Activated naive CD4-positive, alpha-beta T cell treated with anti-CD3 and anti-CD28 coated beads, Interleukin-2, amount 50 U/mL, for 24 hours (primary cell): ENCODE measurements at regions not wholly inside any gene's neighbourhood (a gene's known extent, or its start where the extent isn't known, plus 50 kb on each side); places are given as distances from the start of the nearest gene placed in this dataset.

Experiments used
- H3K27ac Mint-ChIP-seq: one replicate; pipeline ENCODE4 v1.8.0; 2021; ENCODE audit warnings: mild to moderate bottlenecking, mixed read lengths
- H3K27me3 Mint-ChIP-seq: one replicate; pipeline ENCODE4 v1.8.0; 2021; ENCODE audit warnings: mixed read lengths
- H3K36me3 Mint-ChIP-seq: one replicate; pipeline ENCODE4 v1.8.0; 2021; ENCODE audit warnings: mixed read lengths
- H3K4me1 Mint-ChIP-seq: one replicate; pipeline ENCODE4 v1.8.0; 2021; ENCODE audit warnings: mixed read lengths
- H3K4me3 Mint-ChIP-seq: one replicate; pipeline ENCODE4 v1.8.0; 2021; ENCODE audit warnings: mild to moderate bottlenecking, mixed read lengths
- H3K9me3 Mint-ChIP-seq: one replicate; pipeline ENCODE4 v1.8.0; 2021; ENCODE audit warnings: mixed read lengths

GRCh38 chr3:135911110-135911509 is 54.4 kb upstream of the PPP2R3A start:
- Mint-ChIP-seq H3K4me1 (no peaks in the 10 kb centered on the region), H3K9me3 (no peaks in the 10 kb centered on the region), H3K27ac (no peak overlapping the region), H3K4me3 (no peak overlapping the region), H3K27me3 (no peaks in the 10 kb centered on the region), H3K36me3 (no peaks in the 10 kb centered on the region)

GRCh38 chr3:135915206-135915605 is 50.3 kb upstream of the PPP2R3A start:
- Mint-ChIP-seq H3K9me3 (no peaks in the 10 kb centered on the region), H3K4me3 (no peak overlapping the region), H3K27ac (no peak overlapping the region), H3K36me3 (no peaks in the 10 kb centered on the region), H3K4me1 (no peaks in the 10 kb centered on the region), H3K27me3 (no peaks in the 10 kb centered on the region)
